ENCODE measurements at regions not wholly inside any gene's neighbourhood (a gene's known extent, or its start where the extent isn't known, plus 50 kb on each side); places are given as distances from the start of the nearest gene placed in this dataset.

DNA sequence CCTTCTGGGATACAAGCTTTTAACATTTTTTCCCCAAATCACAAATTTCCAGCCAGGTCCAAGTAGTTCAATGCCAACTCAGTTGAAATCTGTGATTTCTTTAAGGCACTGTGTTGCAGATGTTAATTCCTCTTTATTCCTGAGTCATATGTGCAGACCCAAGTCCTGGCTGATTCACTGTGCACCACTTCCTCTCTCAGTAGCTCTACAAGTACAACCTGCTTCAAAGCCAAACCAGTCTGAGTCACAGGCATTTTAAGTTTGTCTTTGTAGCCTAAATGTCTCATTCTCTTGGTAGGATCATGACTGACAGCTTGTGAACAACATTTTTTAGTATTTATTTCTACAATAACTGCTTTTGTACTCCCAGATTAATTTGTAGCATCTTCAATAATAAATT lies 165.6 kb upstream of the S100G start:
- Histone ChIP-seq H3K27me3 (ENCODE audit: insufficient read depth, insufficient read length) (no peaks in the 10 kb centered on the region), H3K36me3 (ENCODE audit: insufficient read depth, insufficient read length, low read length) (no peaks in the 10 kb centered on the region), H3K4me1 (ENCODE audit: insufficient read depth, insufficient read length) (no peaks in the 10 kb centered on the region), H3K9me3 (ENCODE audit: insufficient read depth, low read length) (0 out of 2 replicates have a peak, but pooled peaks cover 4% of the 10 kb centered on the region), H3K9ac (ENCODE audit: insufficient read length, low read depth) (no peak overlapping the region), H3K4me3 (ENCODE audit: insufficient read length, low read depth) (no peak overlapping the region)
- TF ChIP-seq ZNF274 (IDR thresholded peaks at IDR 0.05; ENCODE audit: low read depth, low read length) (no peak), YY1 (IDR thresholded peaks at IDR 0.05; ENCODE audit: insufficient read depth, insufficient read length) (no peak), SUZ12 (IDR thresholded peaks at IDR 0.05; ENCODE audit: extremely low read depth, insufficient read depth, insufficient read length) (no peak)
- DNase-seq (ENCODE audit: low read depth, low spot score) = no peak

- H3K4me1 ChIP-seq (ENCODE audit: insufficient read depth, insufficient read length) = no peaks in the 10 kb centered on the region
- H3K9me3 ChIP-seq (ENCODE audit: insufficient read depth, low read length) = 0 out of 2 replicates have a peak, but pooled peaks cover 4% of the 10 kb centered on the region
- H3K9ac ChIP-seq (ENCODE audit: insufficient read length, low read depth) = no peak overlapping the region
- no peak overlapping the region for H3K4me3 ChIP-seq (ENCODE audit: insufficient read length, low read depth)
- H3K36me3 ChIP-seq (ENCODE audit: insufficient read depth, insufficient read length, low read length) = no peaks in the 10 kb centered on the region
- DNase-seq (ENCODE audit: low read depth, low spot score) = no peak
- no peaks in the 10 kb centered on the region for H3K27me3 ChIP-seq (ENCODE audit: insufficient read depth, insufficient read length)
- TF ChIP-seq SUZ12 (IDR thresholded peaks at IDR 0.05; ENCODE audit: extremely low read depth, insufficient read depth, insufficient read length) (no peak), ZNF274 (IDR thresholded peaks at IDR 0.05; ENCODE audit: low read depth, low read length) (no peak), YY1 (IDR thresholded peaks at IDR 0.05; ENCODE audit: insufficient read depth, insufficient read length) (no peak)
Measured at GRCh38 chrX:16487620-16488385, 162.2 kb upstream of the S100G start.

GRCh38 chrX:16488959-16489358 lies 161.0 kb upstream of the S100G start:
- 0 out of 2 replicates have a peak, but pooled peaks cover 4% of the 10 kb centered on the region for H3K9me3 ChIP-seq (ENCODE audit: insufficient read depth, low read length)
- TF ChIP-seq YY1 (IDR thresholded peaks at IDR 0.05; ENCODE audit: insufficient read depth, insufficient read length) (no peak), ZNF274 (IDR thresholded peaks at IDR 0.05; ENCODE audit: low read depth, low read length) (no peak), SUZ12 (IDR thresholded peaks at IDR 0.05; ENCODE audit: extremely low read depth, insufficient read depth, insufficient read length) (no peak)
- H3K4me3 ChIP-seq (ENCODE audit: insufficient read length, low read depth) = no peak overlapping the region
- no peaks in the 10 kb centered on the region for H3K4me1 ChIP-seq (ENCODE audit: insufficient read depth, insufficient read length)
- H3K27me3 ChIP-seq (ENCODE audit: insufficient read depth, insufficient read length) = no peaks in the 10 kb centered on the region
- H3K9ac ChIP-seq (ENCODE audit: insufficient read length, low read depth) = no peak overlapping the region
- DNase-seq (ENCODE audit: low read depth, low spot score) = no peak
- no peaks in the 10 kb centered on the region for H3K36me3 ChIP-seq (ENCODE audit: insufficient read depth, insufficient read length, low read length)

GRCh38 chrX:16491461-16491860 lies 158.5 kb upstream of the S100G start:
- H3K9ac ChIP-seq (ENCODE audit: insufficient read length, low read depth) = no peak overlapping the region
- H3K4me1 ChIP-seq (ENCODE audit: insufficient read depth, insufficient read length) = no peaks in the 10 kb centered on the region
- TF ChIP-seq ZNF274 (IDR thresholded peaks at IDR 0.05; ENCODE audit: low read depth, low read length) = no peak
- no peak for TF ChIP-seq SUZ12 (IDR thresholded peaks at IDR 0.05; ENCODE audit: extremely low read depth, insufficient read depth, insufficient read length)
- no peak overlapping the region for H3K4me3 ChIP-seq (ENCODE audit: insufficient read length, low read depth)
- no peaks in the 10 kb centered on the region for H3K9me3 ChIP-seq (ENCODE audit: insufficient read depth, low read length)
- no peaks in the 10 kb centered on the region for H3K27me3 ChIP-seq (ENCODE audit: insufficient read depth, insufficient read length)
- no peaks in the 10 kb centered on the region for H3K36me3 ChIP-seq (ENCODE audit: insufficient read depth, insufficient read length, low read length)
- DNase-seq (ENCODE audit: low read depth, low spot score) = no peak

DNA sequence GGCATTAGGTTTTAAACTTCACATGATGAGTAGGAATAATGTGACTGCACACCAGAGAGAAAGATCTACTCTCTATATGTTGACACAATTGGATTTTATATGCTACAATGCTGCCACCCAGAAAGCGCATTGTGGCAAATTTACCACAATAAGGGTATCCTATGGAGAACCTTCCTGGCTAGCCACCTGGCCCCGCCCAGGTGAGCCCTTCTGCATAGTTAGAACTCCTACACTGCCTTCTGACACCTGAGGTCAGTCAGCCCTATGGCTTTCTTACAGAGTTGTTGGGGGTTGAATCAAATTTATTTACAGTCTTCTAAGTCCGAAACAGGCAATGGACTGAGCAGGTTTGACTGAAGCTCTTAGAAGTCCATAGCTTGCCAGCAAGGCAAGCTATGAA lies 153.8 kb upstream of the S100G start:
- TF ChIP-seq ZNF274 (IDR thresholded peaks at IDR 0.05; ENCODE audit: low read depth, low read length) = no peak
- no peak for TF ChIP-seq YY1 (IDR thresholded peaks at IDR 0.05; ENCODE audit: insufficient read depth, insufficient read length)
- no peak for TF ChIP-seq SUZ12 (IDR thresholded peaks at IDR 0.05; ENCODE audit: extremely low read depth, insufficient read depth, insufficient read length)

DNA sequence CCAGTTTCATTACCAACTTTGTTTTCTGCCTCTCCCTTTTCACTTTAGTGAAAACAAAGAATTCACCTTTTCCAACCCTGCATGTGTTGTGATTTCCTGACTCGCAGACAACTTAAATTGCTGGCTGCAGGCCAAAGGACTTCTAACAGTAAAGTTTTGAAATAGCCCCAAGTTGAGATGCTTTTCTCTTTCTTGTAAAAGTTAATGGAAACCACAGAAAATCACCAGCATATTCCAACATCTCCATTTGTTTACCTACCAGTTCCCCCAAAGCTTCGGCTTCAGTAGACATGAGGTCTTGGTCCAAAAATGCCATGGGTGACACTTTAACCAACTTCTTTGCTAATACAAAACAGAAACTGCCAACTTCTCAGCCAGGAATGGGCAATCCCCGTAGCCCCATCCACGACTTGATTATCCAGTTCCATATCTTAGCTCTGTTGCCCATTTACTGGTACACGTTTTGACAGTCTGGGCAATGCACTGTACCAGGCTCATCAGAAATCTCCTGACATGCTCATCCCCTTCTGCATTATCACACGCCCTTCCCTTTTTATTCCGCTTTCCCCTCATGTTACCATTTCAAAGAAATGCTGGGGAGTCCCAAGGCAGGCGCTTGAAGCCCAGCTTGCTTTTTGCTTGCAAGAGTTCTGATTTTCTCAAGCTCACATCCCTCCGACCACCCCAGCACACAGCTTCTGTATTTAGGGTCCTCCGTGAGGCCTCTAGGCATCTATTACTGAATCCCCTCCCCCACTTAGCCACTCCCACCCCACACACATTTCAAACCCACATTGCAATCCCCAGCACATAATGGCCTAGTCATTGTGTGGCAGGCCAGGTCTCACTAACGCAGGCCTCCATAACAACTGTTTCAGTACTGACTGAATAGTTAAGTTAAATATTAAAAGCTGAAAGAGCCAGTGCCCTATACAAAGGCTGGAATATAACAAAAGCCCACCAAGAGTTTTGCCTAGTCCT lies 137.9 kb upstream of the S100G start:
- no peak overlapping the region for H3K9ac ChIP-seq (ENCODE audit: insufficient read length, low read depth)

More for the DNA sequence above, 153.8 kb upstream of the S100G start:
- no peaks in the 10 kb centered on the region for H3K36me3 ChIP-seq (ENCODE audit: insufficient read depth, insufficient read length, low read length)
- no peaks in the 10 kb centered on the region for H3K4me1 ChIP-seq (ENCODE audit: insufficient read depth, insufficient read length)
- no peak overlapping the region for H3K9ac ChIP-seq (ENCODE audit: insufficient read length, low read depth)
- H3K27me3 ChIP-seq (ENCODE audit: insufficient read depth, insufficient read length) = no peaks in the 10 kb centered on the region
- no peak overlapping the region for H3K4me3 ChIP-seq (ENCODE audit: insufficient read length, low read depth)
- DNase-seq (ENCODE audit: low read depth, low spot score) = no peak
- H3K9me3 ChIP-seq (ENCODE audit: insufficient read depth, low read length) = no peaks in the 10 kb centered on the region

More for the DNA sequence above, 137.9 kb upstream of the S100G start:
- H3K27me3 ChIP-seq (ENCODE audit: insufficient read depth, insufficient read length) = no peaks in the 10 kb centered on the region
- DNase-seq (ENCODE audit: low read depth, low spot score) = peak; percentile 11
- peaks cover 4% of the 10 kb centered on the region for H3K4me1 ChIP-seq (ENCODE audit: insufficient read depth, insufficient read length)
- no peak overlapping the region for H3K4me3 ChIP-seq (ENCODE audit: insufficient read length, low read depth)
- TF ChIP-seq SUZ12 (IDR thresholded peaks at IDR 0.05; ENCODE audit: extremely low read depth, insufficient read depth, insufficient read length) = no peak
- TF ChIP-seq YY1 (IDR thresholded peaks at IDR 0.05; ENCODE audit: insufficient read depth, insufficient read length) = no peak
- TF ChIP-seq ZNF274 (IDR thresholded peaks at IDR 0.05; ENCODE audit: low read depth, low read length) = no peak
- H3K36me3 ChIP-seq (ENCODE audit: insufficient read depth, insufficient read length, low read length) = no peaks in the 10 kb centered on the region
- no peaks in the 10 kb centered on the region for H3K9me3 ChIP-seq (ENCODE audit: insufficient read depth, low read length)
